HUDEP-2 (cell line): ENCODE measurements at regions not wholly inside any gene's neighbourhood (a gene's known extent, or its start where the extent isn't known, plus 50 kb on each side); places are given as distances from the start of the nearest gene placed in this dataset.
"Not testable (repeated sequence)": the region's sequence is repeated elsewhere in the genome, so short reads cannot be mapped to it uniquely, and the experiment has no call there.

Source experiments
- DNase-seq, 76 experiments: peaks; one replicate each; lab custom pipeline; 2025; ENCODE audit not compliant: unreplicated experiment in 76 of 76; lab: John Stamatoyannopoulos, UW

- DNase-seq, result no peak
Measured at GRCh38 chrX:121283921-121284320, 236.5 kb downstream of the GLUD2 start.

GRCh38 chrX:121298499-121298898, 251.1 kb downstream of the GLUD2 start:
- no peak for DNase-seq

- no peak for DNase-seq
Measured at GRCh38 chrX:121301356-121301755, 253.9 kb downstream of the GLUD2 start.

- no peak for DNase-seq
Measured at GRCh38 chrX:121301822-121302221, 254.4 kb downstream of the GLUD2 start.

- no peak for DNase-seq
Measured at GRCh38 chrX:121307449-121307848, 260.0 kb downstream of the GLUD2 start.

GRCh38 chrX:121308276-121308805, 260.9 kb downstream of the GLUD2 start:
- DNase-seq, result peak in 6 of 76 experiments; percentile 1 to 28 (median 2)

- DNase-seq, result no peak
Measured at GRCh38 chrX:121310820-121311219, 263.4 kb downstream of the GLUD2 start.

GRCh38 chrX:121320441-121320840, 273.0 kb downstream of the GLUD2 start:
- no peak for DNase-seq

GRCh38 chrX:121322159-121322558, 274.7 kb downstream of the GLUD2 start:
- DNase-seq, result no peak

- no peak for DNase-seq
Measured at GRCh38 chrX:121323337-121323736, 275.9 kb downstream of the GLUD2 start.

GRCh38 chrX:121333942-121334341, 286.5 kb downstream of the GLUD2 start:
- DNase-seq, result peak in 2 of 76 experiments; percentile 0

- no peak for DNase-seq
Measured at GRCh38 chrX:121336831-121337421, 289.5 kb downstream of the GLUD2 start.

GRCh38 chrX:121337816-121338215, 290.4 kb downstream of the GLUD2 start:
- DNase-seq, result no peak

- DNase-seq, result no peak
Measured at GRCh38 chrX:121349263-121349662, 301.9 kb downstream of the GLUD2 start.

GRCh38 chrX:121356139-121356849, 308.9 kb downstream of the GLUD2 start:
- DNase-seq, result no peak

GRCh38 chrX:121356850-121357171, 309.4 kb downstream of the GLUD2 start:
- no peak for DNase-seq

- DNase-seq, result no peak
Measured at GRCh38 chrX:121360280-121360679, 312.9 kb downstream of the GLUD2 start.

- no peak for DNase-seq
Measured at GRCh38 chrX:121365572-121366161, 318.3 kb downstream of the GLUD2 start.

GRCh38 chrX:121374471-121374870, 327.1 kb downstream of the GLUD2 start:
- DNase-seq, result no peak

GRCh38 chrX:121381915-121382314, 334.5 kb downstream of the GLUD2 start:
- DNase-seq, result not testable (repeated sequence)

GRCh38 chrX:121389976-121390714, 342.7 kb downstream of the GLUD2 start:
- DNase-seq, result no peak
